Type B pancreatic cell (in vitro differentiated cells): ENCODE measurements at regions not wholly inside any gene's neighbourhood (a gene's known extent, or its start where the extent isn't known, plus 50 kb on each side); places are given as distances from the start of the nearest gene placed in this dataset.

Experiments used
- DNase-seq: peaks from one replicate; pipeline ENCODE4 v3.0.0; 2021; ENCODE audit warnings: mixed read lengths; ENCODE audit not compliant: unreplicated experiment; ENCODE audit errors: extremely low spot score
- H3K27ac Mint-ChIP-seq: 2 replicates; pipeline ENCODE4 v1.8.0; 2021; ENCODE audit warnings: mild to moderate bottlenecking, mixed read lengths
- H3K27me3 Mint-ChIP-seq: 2 replicates; pipeline ENCODE4 v1.8.0; 2021; ENCODE audit warnings: mixed read lengths
- H3K36me3 Mint-ChIP-seq: 2 replicates; pipeline ENCODE4 v1.8.0; 2021; ENCODE audit warnings: mixed read lengths
- H3K4me1 Mint-ChIP-seq: one replicate; pipeline ENCODE4 v1.8.0; 2021; ENCODE audit warnings: mixed read lengths; ENCODE audit not compliant: unreplicated experiment
- H3K4me3 Mint-ChIP-seq: 2 replicates; pipeline ENCODE4 v1.8.0; 2021; ENCODE audit warnings: mild to moderate bottlenecking, mixed read lengths
- H3K9me3 Mint-ChIP-seq: 2 replicates; pipeline ENCODE4 v1.8.0; 2021; ENCODE audit warnings: mixed read lengths
- TF ChIP-seq, protein P1 (sequence below): fragments of 200-600 bp; sonication (generic); conservative IDR thresholded peaks from 2 replicates; pipeline ENCODE4 v1.5.0; 2021; ENCODE audit warnings: antibody characterized with exemption, mild to moderate bottlenecking

DNA sequence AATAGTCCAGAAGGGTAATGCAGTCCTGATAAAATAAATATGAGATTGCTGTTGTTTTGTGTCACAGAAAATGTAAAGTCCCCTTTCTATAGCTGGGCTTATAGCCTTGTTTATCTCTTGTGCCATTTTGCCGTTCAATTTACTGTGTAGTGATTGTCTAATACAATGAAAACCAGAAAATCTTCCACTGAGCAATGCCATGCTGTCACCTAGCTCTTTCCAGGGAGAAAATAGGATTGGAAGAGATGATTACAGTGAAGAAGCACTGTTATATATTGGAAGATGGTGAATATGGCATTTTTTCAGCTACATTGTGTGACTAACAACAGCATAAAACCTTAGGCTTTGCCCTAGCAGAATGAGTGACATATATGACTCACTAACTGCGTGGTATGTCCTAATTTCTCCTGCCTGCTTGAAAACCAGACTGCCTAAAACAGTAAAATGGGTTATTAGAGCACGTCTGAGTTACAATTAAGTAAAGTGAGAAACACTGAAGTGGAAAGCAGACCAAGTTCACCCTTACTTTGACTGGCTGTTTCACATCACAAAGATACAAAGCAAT, 332.4 kb upstream of the ZP4 start:
- H3K4me3 Mint-ChIP-seq: no peak overlapping the region
- TF ChIP-seq, protein P1, sequence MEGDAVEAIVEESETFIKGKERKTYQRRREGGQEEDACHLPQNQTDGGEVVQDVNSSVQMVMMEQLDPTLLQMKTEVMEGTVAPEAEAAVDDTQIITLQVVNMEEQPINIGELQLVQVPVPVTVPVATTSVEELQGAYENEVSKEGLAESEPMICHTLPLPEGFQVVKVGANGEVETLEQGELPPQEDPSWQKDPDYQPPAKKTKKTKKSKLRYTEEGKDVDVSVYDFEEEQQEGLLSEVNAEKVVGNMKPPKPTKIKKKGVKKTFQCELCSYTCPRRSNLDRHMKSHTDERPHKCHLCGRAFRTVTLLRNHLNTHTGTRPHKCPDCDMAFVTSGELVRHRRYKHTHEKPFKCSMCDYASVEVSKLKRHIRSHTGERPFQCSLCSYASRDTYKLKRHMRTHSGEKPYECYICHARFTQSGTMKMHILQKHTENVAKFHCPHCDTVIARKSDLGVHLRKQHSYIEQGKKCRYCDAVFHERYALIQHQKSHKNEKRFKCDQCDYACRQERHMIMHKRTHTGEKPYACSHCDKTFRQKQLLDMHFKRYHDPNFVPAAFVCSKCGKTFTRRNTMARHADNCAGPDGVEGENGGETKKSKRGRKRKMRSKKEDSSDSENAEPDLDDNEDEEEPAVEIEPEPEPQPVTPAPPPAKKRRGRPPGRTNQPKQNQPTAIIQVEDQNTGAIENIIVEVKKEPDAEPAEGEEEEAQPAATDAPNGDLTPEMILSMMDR: no peak
- no peaks in the 10 kb centered on the region for H3K27me3 Mint-ChIP-seq
- H3K36me3 Mint-ChIP-seq: no peaks in the 10 kb centered on the region
- no peak overlapping the region for H3K27ac Mint-ChIP-seq
- H3K9me3 Mint-ChIP-seq: no peaks in the 10 kb centered on the region
- H3K4me1 Mint-ChIP-seq: no peaks in the 10 kb centered on the region
- DNase-seq: no peak

DNA sequence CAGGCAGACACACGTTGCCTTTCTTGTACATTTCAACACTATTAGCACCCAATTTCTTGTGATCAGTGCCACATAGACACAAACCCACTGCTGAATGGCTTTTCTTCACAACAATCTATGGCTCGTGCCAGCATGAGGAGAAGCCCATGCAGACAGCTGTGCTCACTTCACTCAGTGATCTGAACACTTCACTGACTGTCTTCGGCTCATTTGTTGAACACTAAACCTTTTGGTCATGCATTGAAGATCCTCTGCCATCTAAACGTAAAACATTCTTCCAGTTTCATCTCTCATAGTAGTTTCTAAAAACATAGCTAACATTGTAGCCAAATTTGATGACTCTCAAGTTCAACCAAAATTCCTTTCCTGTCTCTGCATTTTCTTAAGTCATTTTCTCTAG, 331.0 kb upstream of the ZP4 start:
- Mint-ChIP-seq H3K9me3 (no peaks in the 10 kb centered on the region), H3K27me3 (peaks cover 3% of the 10 kb centered on the region), H3K27ac (no peak overlapping the region), H3K4me3 (no peak overlapping the region), H3K36me3 (no peaks in the 10 kb centered on the region), H3K4me1 (no peaks in the 10 kb centered on the region)
- no peak for DNase-seq
- TF ChIP-seq, protein P1: no peak

DNA sequence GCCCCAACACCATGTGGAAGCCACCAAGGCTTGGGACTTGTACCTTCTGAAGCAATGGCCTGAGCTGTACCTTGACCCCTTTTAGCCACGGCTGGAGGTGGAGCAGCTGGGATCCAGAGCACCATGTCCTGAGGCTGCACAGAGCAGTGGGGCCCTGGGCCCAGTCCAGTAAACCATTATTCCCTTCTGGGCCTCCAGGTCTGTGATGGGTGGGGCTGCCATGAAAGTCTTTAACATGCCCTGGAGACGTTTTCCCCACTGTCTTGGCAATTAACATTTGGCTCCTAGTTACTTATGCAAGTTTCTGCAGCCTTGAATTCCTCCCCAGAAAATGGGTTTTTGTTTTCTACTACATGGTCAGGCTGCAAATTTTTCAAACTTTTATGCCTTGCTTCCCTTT, 323.7 kb upstream of the ZP4 start:
- H3K4me1 Mint-ChIP-seq: no peaks in the 10 kb centered on the region
- DNase-seq: no peak
- peaks cover 3% of the 10 kb centered on the region for H3K27me3 Mint-ChIP-seq
- no peak overlapping the region for H3K4me3 Mint-ChIP-seq
- no peaks in the 10 kb centered on the region for H3K36me3 Mint-ChIP-seq
- H3K27ac Mint-ChIP-seq: no peak overlapping the region
- peaks cover 3% of the 10 kb centered on the region for H3K9me3 Mint-ChIP-seq
- TF ChIP-seq, protein P1: no peak

GRCh38 chr1:238205045-238205662, 314.4 kb upstream of the ZP4 start:
- Mint-ChIP-seq H3K4me3 (no peak overlapping the region), H3K27ac (no peak overlapping the region), H3K27me3 (peaks cover 4% of the 10 kb centered on the region), H3K4me1 (no peaks in the 10 kb centered on the region), H3K36me3 (no peaks in the 10 kb centered on the region), H3K9me3 (peaks cover 1% of the 10 kb centered on the region)
- TF ChIP-seq, protein P1: no peak
- no peak for DNase-seq

DNA sequence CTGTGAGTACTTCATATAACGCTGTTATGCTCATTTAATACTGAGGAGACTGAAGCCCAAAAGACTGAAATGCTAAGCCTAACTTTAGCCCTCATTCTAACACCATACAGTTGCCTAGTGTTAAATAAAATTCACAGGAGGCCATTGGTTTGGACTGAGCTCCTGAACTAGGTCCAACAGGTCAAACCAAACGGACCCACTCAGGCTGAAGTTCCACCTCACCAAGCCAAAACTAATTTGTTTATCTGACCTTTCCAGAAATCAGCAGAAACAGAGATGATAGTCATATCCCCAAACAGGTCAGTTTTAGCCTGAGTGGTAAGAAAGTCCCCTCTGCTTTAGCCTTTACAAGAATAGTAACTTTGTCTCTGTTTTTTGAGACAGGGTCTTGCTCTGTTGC, 311.3 kb upstream of the ZP4 start:
- no peak overlapping the region for H3K27ac Mint-ChIP-seq

More for the DNA sequence above, 311.3 kb upstream of the ZP4 start:
- Mint-ChIP-seq H3K27me3 (peaks cover 6% of the 10 kb centered on the region), H3K9me3 (no peaks in the 10 kb centered on the region), H3K4me1 (no peaks in the 10 kb centered on the region), H3K36me3 (no peaks in the 10 kb centered on the region), H3K4me3 (no peak overlapping the region)
- DNase-seq: no peak
- TF ChIP-seq, protein P1: no peak
